ENCODE measurements at regions not wholly inside any gene's neighbourhood (a gene's known extent, or its start where the extent isn't known, plus 50 kb on each side); places are given as distances from the start of the nearest gene placed in this dataset.

DNA sequence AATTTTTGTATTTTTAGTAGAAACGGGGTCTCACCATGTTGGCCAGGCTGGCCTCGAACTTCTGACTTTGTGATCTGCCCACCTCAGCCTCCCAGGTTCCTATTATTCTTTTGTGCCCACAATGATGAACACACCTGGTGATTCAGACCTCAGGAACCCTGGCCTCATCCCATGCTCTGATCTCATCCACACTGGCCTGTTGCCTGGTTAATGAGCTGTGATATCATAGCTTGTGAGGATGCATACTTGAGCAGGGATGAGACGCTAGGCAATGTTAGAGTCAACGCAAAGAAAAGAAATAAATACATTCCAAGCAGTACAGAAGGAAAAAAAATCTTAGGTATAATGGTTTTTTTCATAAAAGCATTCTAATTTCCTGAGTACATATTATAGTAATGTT lies 82.4 kb upstream of the RNF32 start:
- H3K27ac ChIP-seq (ENCODE audit: low read depth in 1 of 2, low read length in 2 of 2) = no peak overlapping the region
- H3K9ac ChIP-seq (ENCODE audit: low read depth in 1 of 2, low read length in 2 of 2) = no peak overlapping the region
- no peak for DNase-seq (ENCODE audit: low spot score)
- 96% methylated on average over 4 of the region's 4 CpGs for WGBS
- H3K4me1 ChIP-seq (ENCODE audit: control insufficient read depth in 4 of 4, insufficient read depth in 4 of 4, low read length in 3 of 4) = no peaks in the 10 kb centered on the region
- TF ChIP-seq NR2F2 (IDR thresholded peaks at IDR 0.05) (no peak), RXRA (IDR thresholded peaks at IDR 0.05) (no peak), JUND (IDR thresholded peaks at IDR 0.05) (no peak), FOXA2 (IDR thresholded peaks at IDR 0.05) (no peak), YY1 (IDR thresholded peaks at IDR 0.05) (no peak), HNF4A (conservative IDR thresholded peaks at IDR 0.05) (no peak), RAD21 (IDR thresholded peaks at IDR 0.05) (no peak)
- TF ChIP-seq, protein P1, sequence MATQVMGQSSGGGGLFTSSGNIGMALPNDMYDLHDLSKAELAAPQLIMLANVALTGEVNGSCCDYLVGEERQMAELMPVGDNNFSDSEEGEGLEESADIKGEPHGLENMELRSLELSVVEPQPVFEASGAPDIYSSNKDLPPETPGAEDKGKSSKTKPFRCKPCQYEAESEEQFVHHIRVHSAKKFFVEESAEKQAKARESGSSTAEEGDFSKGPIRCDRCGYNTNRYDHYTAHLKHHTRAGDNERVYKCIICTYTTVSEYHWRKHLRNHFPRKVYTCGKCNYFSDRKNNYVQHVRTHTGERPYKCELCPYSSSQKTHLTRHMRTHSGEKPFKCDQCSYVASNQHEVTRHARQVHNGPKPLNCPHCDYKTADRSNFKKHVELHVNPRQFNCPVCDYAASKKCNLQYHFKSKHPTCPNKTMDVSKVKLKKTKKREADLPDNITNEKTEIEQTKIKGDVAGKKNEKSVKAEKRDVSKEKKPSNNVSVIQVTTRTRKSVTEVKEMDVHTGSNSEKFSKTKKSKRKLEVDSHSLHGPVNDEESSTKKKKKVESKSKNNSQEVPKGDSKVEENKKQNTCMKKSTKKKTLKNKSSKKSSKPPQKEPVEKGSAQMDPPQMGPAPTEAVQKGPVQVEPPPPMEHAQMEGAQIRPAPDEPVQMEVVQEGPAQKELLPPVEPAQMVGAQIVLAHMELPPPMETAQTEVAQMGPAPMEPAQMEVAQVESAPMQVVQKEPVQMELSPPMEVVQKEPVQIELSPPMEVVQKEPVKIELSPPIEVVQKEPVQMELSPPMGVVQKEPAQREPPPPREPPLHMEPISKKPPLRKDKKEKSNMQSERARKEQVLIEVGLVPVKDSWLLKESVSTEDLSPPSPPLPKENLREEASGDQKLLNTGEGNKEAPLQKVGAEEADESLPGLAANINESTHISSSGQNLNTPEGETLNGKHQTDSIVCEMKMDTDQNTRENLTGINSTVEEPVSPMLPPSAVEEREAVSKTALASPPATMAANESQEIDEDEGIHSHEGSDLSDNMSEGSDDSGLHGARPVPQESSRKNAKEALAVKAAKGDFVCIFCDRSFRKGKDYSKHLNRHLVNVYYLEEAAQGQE (IDR thresholded peaks at IDR 0.05) = no peak
- TF ChIP-seq, protein P2, sequence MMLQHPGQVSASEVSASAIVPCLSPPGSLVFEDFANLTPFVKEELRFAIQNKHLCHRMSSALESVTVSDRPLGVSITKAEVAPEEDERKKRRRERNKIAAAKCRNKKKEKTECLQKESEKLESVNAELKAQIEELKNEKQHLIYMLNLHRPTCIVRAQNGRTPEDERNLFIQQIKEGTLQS (IDR thresholded peaks at IDR 0.05) = no peak
- H3K4me3 ChIP-seq (ENCODE audit: low read depth in 1 of 3, low read length in 3 of 3) = no peak overlapping the region
- no peaks in the 10 kb centered on the region for H3K9me3 ChIP-seq (ENCODE audit: control insufficient read depth in 4 of 4, low read length in 3 of 4)
- H3K27me3 ChIP-seq (ENCODE audit: control insufficient read depth in 4 of 4, insufficient read depth in 4 of 4, low read length in 3 of 4) = no peaks in the 10 kb centered on the region
- H3K36me3 ChIP-seq (ENCODE audit: control insufficient read depth in 4 of 4, insufficient read depth in 3 of 4, low read depth in 1 of 4, low read length in 3 of 4) = no peaks in the 10 kb centered on the region

DNA sequence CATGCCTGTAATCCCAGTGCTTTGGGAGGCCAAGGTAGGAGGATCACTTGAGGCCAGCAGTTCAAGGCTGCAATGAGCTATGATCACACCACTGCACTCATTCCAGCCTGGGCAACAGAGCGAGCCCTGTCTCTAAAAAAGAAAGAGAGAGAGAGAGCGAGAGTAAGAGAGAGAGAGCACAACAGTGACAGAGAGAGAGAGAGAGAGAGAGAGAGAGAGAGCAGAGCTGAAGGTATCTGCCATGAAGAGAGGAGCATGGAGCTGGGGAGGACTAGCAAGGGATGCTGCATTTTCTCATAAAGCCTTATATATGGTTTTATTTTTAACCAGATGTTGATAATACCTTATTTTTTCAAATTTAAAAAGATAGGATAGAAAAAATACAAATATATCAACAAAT lies 84.5 kb upstream of the RNF32 start:
- Histone ChIP-seq H3K4me1 (ENCODE audit: control insufficient read depth in 4 of 4, insufficient read depth in 4 of 4, low read length in 3 of 4) (no peaks in the 10 kb centered on the region), H3K9me3 (ENCODE audit: control insufficient read depth in 4 of 4, low read length in 3 of 4) (no peaks in the 10 kb centered on the region), H3K27me3 (ENCODE audit: control insufficient read depth in 4 of 4, insufficient read depth in 4 of 4, low read length in 3 of 4) (no peaks in the 10 kb centered on the region), H3K36me3 (ENCODE audit: control insufficient read depth in 4 of 4, insufficient read depth in 3 of 4, low read depth in 1 of 4, low read length in 3 of 4) (no peaks in the 10 kb centered on the region), H3K4me3 (ENCODE audit: low read depth in 1 of 3, low read length in 3 of 3) (no peak overlapping the region), H3K9ac (ENCODE audit: low read depth in 1 of 2, low read length in 2 of 2) (no peak overlapping the region), H3K27ac (ENCODE audit: low read depth in 1 of 2, low read length in 2 of 2) (no peak overlapping the region)
- no peak for DNase-seq (ENCODE audit: low spot score)
- TF ChIP-seq RAD21 (IDR thresholded peaks at IDR 0.05) (no peak), TAF1 (conservative IDR thresholded peaks at IDR 0.05) (no peak), SP1 (IDR thresholded peaks at IDR 0.05) (no peak), HNF4G (IDR thresholded peaks at IDR 0.05) (no peak), EGR1 (IDR thresholded peaks at IDR 0.05; ENCODE audit: low read depth in 2 of 2) (no peak), NR2F2 (IDR thresholded peaks at IDR 0.05) (no peak), JUND (IDR thresholded peaks at IDR 0.05) (no peak), RXRA (IDR thresholded peaks at IDR 0.05) (no peak), YY1 (IDR thresholded peaks at IDR 0.05) (no peak), GABPA (IDR thresholded peaks at IDR 0.05 in 1 of 2, conservative IDR thresholded peaks at IDR 0.05 in 1 of 2) (no peak)
- TF ChIP-seq, protein P3, sequence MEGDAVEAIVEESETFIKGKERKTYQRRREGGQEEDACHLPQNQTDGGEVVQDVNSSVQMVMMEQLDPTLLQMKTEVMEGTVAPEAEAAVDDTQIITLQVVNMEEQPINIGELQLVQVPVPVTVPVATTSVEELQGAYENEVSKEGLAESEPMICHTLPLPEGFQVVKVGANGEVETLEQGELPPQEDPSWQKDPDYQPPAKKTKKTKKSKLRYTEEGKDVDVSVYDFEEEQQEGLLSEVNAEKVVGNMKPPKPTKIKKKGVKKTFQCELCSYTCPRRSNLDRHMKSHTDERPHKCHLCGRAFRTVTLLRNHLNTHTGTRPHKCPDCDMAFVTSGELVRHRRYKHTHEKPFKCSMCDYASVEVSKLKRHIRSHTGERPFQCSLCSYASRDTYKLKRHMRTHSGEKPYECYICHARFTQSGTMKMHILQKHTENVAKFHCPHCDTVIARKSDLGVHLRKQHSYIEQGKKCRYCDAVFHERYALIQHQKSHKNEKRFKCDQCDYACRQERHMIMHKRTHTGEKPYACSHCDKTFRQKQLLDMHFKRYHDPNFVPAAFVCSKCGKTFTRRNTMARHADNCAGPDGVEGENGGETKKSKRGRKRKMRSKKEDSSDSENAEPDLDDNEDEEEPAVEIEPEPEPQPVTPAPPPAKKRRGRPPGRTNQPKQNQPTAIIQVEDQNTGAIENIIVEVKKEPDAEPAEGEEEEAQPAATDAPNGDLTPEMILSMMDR (IDR thresholded peaks at IDR 0.05; ENCODE audit: low read depth, low read length, missing input control) = no peak
- TF ChIP-seq, protein P2 (IDR thresholded peaks at IDR 0.05) = no peak
- TF ChIP-seq, protein P4, sequence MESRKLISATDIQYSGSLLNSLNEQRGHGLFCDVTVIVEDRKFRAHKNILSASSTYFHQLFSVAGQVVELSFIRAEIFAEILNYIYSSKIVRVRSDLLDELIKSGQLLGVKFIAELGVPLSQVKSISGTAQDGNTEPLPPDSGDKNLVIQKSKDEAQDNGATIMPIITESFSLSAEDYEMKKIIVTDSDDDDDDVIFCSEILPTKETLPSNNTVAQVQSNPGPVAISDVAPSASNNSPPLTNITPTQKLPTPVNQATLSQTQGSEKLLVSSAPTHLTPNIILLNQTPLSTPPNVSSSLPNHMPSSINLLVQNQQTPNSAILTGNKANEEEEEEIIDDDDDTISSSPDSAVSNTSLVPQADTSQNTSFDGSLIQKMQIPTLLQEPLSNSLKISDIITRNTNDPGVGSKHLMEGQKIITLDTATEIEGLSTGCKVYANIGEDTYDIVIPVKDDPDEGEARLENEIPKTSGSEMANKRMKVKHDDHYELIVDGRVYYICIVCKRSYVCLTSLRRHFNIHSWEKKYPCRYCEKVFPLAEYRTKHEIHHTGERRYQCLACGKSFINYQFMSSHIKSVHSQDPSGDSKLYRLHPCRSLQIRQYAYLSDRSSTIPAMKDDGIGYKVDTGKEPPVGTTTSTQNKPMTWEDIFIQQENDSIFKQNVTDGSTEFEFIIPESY (IDR thresholded peaks at IDR 0.05) = no peak
- TF ChIP-seq, protein P5, sequence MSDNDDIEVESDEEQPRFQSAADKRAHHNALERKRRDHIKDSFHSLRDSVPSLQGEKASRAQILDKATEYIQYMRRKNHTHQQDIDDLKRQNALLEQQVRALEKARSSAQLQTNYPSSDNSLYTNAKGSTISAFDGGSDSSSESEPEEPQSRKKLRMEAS (IDR thresholded peaks at IDR 0.05) = no peak
- WGBS = 97% methylated on average over 2 of the region's 2 CpGs
